RWPE1 (cell line): ENCODE measurements at regions not wholly inside any gene's neighbourhood (a gene's known extent, or its start where the extent isn't known, plus 50 kb on each side); places are given as distances from the start of the nearest gene placed in this dataset.
A peak's percentile ranks its signal among the peaks of the same experiment; 100 is the strongest.

Experiments
- CTCF ChIA-PET: fragments of 350-600 bp; sonication (Branson Sonifier 250); formaldehyde crosslinking; extraction: SDS; loops from one replicate; lab custom pipeline; 2021; lab: Yijun Ruan, JAX
- POLR2A ChIA-PET: fragments of 400-600 bp; formaldehyde crosslinking; extraction: SDS; loops from one replicate; lab custom pipeline; 2020; ENCODE audit warnings: antibody characterized with exemption; ENCODE audit not compliant: low non-redundant PET; lab: Yijun Ruan, JAX
- DNase-seq: peaks from one replicate; pipeline ENCODE4 v3.0.0; 2012; ENCODE audit warnings: low spot score
- H3K27ac ChIP-seq: fragments of 450-650 bp; 2 replicates; pipeline ENCODE4 v1.5.1; 2017
- TF ChIP-seq, protein P1 (sequence below): fragments of 450-650 bp; conservative IDR thresholded peaks from 2 replicates; pipeline ENCODE4 v1.5.1; 2017; ENCODE audit warnings: low read depth, mild to moderate bottlenecking

- no peak for DNase-seq
- POLR2A ChIA-PET: no interaction called here
- H3K27ac ChIP-seq: no peak overlapping the region
- TF ChIP-seq, protein P1, sequence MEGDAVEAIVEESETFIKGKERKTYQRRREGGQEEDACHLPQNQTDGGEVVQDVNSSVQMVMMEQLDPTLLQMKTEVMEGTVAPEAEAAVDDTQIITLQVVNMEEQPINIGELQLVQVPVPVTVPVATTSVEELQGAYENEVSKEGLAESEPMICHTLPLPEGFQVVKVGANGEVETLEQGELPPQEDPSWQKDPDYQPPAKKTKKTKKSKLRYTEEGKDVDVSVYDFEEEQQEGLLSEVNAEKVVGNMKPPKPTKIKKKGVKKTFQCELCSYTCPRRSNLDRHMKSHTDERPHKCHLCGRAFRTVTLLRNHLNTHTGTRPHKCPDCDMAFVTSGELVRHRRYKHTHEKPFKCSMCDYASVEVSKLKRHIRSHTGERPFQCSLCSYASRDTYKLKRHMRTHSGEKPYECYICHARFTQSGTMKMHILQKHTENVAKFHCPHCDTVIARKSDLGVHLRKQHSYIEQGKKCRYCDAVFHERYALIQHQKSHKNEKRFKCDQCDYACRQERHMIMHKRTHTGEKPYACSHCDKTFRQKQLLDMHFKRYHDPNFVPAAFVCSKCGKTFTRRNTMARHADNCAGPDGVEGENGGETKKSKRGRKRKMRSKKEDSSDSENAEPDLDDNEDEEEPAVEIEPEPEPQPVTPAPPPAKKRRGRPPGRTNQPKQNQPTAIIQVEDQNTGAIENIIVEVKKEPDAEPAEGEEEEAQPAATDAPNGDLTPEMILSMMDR: no peak
- CTCF ChIA-PET: no interaction called here
Measured at GRCh38 chr10:33441561-33441960, 107.1 kb upstream of the NRP1 start.

- POLR2A ChIA-PET: no interaction called here
- CTCF ChIA-PET: no interaction called here
Measured at GRCh38 chr10:33434933-33435332, 100.5 kb upstream of the NRP1 start.

DNA sequence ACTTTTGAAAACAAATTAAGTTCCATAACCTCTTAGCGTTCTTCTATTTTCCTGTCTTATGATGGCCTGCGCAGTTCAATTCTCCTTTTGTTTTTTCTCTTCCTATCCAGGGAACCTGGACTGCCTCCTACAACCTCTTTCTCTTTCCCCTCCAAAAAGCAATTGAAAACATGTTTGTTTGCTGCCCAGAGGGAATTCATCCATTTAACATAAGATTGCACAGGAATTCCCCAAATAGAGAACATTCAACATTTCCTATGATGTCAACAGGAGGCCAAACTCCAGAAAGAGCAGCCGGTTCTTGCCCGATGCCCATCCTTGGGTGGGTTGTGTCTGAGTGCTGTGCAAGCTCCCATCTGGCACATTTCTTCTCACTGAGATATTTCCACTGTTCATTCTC is 94.2 kb upstream of the NRP1 start:
- H3K27ac ChIP-seq: no peak overlapping the region
- DNase-seq: no peak
- CTCF ChIA-PET: no interaction called here
- TF ChIP-seq, protein P1: no peak
- POLR2A ChIA-PET: no interaction called here

More at GRCh38 chr10:33434933-33435332, 100.5 kb upstream of the NRP1 start:
- no peak for DNase-seq
- no peak overlapping the region for H3K27ac ChIP-seq
- TF ChIP-seq, protein P1: no peak

- CTCF ChIA-PET: no interaction called here
- H3K27ac ChIP-seq: no peak overlapping the region
- DNase-seq: no peak
- POLR2A ChIA-PET: no interaction called here
- TF ChIP-seq, protein P1: no peak
Measured at GRCh38 chr10:33423154-33423529, 88.7 kb upstream of the NRP1 start.

DNA sequence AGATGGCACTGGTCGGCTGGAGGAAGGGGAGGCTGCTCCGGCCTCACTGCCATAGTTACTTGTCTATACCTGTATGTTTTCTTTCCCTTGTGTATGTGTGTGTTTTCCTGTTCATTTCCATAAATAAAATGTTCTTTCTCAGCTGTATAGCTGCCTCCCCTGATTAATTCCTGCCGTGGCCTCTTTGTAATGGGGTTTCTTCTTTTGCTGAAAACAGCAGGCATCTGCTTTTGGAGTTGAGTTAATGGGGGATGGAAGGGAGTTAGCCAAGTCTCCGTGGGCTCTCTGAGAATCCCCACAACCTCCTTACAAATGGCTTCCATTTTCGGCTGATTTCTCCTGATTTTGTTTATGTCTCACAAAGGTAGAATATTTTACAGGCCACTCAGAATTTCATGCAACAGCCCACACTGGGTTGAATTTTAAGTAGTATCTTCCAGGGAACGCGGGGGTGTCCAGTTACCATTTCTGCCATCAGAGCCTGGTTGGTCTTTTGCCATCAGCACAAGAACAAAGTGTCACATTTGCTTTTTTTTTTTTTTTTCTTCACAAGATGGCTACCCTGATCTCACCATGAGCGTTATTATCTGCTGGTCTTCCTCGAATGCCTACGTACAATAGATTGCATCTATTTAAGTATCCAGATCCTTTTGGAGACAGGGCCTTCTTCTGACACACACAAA is 88.1 kb upstream of the NRP1 start:
- CTCF ChIA-PET: no interaction called here
- no peak for DNase-seq
- H3K27ac ChIP-seq: peak overlapping the region; percentile 37; the same call in 1 of the 2 replicates
- TF ChIP-seq, protein P1: no peak
- POLR2A ChIA-PET: no interaction called here

DNA sequence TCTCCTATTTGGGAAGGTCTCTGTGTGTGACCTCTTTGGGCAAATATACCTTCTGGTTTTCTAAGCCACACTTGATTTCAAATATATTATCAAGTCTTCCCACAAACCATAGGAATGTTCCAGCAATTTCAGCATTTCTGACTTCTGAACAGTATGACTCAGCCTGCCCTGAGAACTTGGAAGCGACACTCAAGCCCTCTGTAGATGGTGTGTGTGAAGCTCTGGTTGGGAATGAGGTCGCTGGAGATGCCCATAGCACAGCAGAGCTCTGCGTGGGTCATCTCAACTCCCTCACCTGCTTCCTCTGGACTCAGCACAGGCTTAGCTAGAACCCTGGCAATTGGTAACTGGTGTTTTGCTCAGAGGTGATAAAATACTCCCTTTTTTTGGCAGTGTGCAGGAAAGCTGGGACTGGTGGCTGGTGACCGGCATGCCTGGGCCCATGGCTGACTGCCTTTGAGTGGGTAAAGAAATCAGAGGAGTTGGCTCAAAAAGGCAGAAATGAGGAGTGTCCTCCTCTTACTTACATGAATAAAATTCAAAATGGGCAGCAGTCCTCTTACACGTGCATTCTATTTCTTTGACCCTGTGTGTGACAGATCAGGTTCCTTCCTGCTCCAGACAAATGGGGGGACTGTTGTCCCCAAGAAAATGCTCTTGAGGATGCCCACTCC is 87.5 kb upstream of the NRP1 start:
- CTCF ChIA-PET: no interaction called here
- TF ChIP-seq, protein P1: no peak
- POLR2A ChIA-PET: no interaction called here
- peak overlapping the region; percentile 37 for H3K27ac ChIP-seq
- peak; percentile 35 for DNase-seq
